GM19455 (cell line): ENCODE measurements at regions not wholly inside any gene's neighbourhood (a gene's known extent, or its start where the extent isn't known, plus 50 kb on each side); places are given as distances from the start of the nearest gene placed in this dataset.
"Not testable (repeated sequence)": the region's sequence is repeated elsewhere in the genome, so short reads cannot be mapped to it uniquely, and the experiment has no call there.

ENCODE experiments used
- ATAC-seq: cut with Tn5 transposase; IDR thresholded peaks from one replicate; pipeline ENCODE4 v1.9.1; 2021; ENCODE audit not compliant: unreplicated experiment

DNA sequence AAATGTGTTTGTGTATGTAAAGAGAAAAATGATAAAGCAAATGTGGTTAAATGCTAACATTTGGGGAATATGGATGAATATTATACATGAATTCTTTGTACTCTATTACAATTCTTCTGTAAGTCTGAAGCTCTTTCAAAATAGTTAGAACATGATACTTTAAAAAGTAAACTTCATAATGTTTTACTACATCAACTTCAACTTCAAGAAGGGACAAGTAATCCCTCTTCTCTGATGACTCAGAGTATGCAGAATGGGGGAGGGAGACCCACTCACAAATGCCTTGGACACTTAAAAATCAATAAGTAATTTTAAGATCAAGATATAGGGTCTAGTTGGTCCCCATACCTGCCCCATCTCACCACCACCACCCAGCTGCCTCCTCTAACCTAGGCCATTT is 162.4 kb downstream of the ESM1 start:
- ATAC-seq, result no peak

DNA sequence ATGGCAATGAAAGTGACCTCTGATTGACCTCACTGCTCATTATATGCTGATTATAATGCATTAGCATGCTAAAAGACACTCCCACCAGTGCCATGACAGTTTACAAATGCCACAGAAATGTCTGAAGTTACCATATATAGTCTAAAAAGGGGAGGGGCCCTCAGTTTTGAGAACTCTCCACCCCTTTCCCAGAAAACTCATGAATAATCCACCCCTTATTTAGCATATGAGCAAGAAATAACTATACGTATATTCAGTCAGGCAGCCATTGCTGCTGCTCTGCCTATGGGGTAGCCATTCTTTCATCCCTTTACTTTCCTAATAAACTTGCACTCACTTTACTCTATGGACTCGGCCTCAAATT is 163.1 kb downstream of the ESM1 start:
- ATAC-seq, result no peak

DNA sequence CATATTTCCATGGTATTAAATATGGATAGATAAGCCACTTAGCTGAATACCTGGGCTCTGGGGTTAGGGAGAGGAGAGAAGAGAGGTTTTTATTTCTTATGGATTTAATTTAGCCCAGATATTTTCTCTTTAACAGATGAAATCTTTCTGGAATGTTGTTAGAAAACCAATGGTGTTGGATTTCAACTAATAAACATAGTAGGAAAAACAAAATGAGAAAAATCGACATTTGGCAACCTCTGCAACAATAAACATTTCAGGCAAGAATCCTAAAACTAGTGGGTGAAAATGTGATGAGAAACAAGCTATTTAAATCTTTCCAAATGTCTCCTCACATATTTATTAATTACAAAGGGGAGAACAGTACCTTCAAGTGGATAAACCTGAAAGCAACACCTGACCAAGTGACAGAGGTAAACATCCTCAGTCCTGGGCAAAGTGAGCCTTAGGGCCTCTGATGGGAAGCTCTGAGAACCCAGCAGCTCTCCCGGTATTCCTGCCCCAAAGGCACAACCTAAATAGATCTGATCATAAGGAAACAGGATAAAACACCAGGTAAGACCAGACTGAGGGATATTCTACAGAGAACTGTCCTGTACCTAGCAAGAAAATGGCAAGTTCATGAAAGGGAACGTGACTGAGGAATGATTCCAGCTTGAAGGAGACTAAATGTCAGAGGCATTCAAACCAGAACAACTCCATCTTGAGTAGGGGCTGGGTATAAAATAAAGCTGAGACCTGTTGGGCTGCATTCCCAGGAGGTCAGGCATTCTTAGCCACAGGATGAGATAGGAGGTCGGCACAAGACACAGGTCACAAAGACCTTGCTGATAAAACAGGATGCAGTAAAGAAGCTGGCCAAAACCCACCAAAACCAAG is 163.7 kb downstream of the ESM1 start:
- no peak for ATAC-seq

DNA sequence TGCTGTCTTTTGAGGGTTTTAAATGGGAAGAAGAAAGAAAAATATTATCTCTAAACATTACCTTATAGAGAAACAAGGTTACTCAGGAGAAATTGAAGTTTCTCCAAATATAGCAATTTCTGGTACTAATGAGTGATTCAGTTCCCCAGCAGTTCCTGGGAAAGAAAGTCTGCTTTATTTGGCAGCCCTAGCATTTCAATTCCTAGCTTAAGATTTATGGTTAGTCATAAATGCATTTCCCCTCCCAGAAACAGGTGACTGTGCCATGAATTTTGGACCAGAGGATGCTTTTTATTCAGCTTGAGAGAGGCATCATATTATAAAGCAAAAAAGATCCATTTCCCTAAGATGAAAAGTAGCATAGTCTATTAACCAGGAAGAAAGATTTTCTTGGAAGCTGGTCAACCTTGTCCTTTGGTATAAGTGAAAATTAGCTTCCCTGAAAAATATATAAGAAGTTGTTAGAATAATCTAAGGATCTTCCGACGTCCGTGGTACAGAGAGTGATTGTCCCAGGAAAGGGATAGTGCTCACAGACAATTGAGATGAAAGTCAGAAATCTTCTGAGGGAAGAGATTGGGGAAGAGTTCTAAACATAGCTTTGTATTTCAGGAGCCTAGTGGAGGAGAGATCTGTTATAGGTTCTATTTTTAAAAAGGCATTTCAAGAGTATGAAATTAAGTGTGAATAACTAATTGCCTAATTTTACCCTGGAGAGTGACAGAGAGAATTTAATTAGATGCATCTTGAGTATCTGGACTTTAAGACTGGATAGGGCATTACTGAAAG is 164.9 kb downstream of the ESM1 start:
- no peak for ATAC-seq

DNA sequence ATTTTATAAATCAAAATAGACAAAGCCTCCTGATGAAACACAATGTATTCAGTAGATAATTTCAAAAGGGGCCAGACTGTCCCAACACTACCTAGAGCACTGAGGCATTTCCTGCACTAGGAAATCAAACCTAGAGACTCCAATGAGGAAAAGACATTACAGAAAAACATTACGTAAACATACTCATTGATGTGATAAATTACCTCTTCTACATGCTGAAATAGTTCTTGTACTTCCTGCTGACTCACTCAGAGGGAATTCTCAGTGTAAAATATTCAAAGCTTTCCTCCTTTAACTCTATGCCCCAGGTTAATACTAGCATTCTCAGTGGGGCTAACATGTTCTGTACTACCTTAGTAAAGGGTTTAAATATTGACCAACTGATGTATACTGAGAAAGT is 178.0 kb downstream of the ESM1 start:
- no peak for ATAC-seq

DNA sequence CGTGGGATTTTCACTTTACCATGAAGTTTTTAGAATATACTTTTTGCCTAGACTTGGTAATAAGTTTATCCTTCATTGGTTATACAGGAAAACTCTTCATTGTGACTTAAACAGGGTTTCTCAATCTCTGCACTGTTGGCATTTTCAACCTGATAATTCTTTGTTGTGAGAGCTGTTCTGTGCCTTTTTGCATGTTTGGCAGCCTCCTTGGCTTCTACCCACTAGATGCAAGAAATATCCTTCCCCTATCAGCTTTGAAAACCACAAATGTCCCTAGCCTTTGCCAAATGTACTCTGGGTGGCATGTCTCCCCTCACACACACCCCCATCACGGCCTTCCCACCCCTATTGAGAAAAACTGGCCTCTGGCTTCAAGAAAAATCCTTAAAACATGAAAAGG is 180.9 kb downstream of the ESM1 start:
- no peak for ATAC-seq

DNA sequence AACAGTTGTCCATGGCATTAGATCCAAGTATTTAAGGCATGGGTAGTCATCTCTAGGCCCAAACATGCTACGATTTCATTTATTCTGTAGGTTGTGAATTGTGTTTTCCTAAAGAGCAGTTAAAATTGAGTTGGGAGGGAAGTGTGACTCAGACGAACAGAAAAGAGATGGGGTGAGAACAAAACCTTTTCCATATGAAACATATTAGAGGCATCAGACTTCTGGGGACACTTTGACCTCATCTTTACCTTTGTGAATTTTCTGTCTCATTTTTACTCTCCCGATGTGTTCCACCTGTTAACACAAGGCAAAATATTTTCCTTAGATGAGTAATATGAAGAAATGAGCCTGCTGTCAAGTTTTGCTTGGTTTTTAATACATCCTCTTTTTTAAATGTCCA is 181.3 kb downstream of the ESM1 start:
- no peak for ATAC-seq

DNA sequence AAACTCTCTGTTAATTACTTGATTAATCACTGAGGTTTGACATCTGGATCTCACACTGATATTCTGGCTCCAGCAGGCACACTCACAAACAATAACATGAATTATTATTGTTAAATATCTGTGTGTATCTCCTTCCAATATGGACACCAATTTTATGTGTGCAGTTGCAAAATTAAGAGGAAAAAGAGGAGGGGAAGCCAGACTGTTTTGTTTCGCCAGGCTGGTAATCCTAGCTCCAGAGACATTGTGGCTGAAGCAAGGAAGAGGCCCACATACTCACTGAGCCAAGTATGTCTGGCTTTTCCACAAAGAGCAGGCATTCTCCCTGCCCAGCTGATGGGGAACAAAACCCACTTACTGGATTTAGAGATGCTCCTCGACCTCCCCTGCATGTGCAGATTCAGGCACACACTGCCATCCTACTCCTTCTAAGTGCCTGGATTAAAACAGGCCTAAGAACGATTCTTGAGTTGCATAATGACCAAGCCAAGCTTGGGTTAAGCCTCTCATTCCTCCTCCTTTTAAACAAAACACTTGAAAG is 181.9 kb downstream of the ESM1 start:
- ATAC-seq, result no peak

DNA sequence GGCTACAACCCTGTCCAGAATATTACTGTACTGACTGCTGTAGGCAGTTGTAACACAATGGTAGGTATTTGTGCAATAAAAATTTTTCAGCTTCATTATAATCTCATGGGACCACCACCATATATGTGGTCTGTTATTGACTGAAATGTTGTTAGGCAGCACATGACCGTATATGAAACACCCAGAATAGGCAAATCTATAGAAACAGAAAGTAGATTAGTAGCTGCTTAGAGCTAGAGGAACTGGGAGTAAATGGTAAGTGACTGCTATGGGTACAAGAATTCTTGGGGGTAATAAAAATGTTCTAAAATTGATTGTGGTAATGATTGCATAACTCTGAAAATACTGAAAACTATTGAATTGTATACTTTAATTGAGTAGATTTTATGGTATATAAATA is 185.7 kb downstream of the ESM1 start:
- no peak for ATAC-seq

DNA sequence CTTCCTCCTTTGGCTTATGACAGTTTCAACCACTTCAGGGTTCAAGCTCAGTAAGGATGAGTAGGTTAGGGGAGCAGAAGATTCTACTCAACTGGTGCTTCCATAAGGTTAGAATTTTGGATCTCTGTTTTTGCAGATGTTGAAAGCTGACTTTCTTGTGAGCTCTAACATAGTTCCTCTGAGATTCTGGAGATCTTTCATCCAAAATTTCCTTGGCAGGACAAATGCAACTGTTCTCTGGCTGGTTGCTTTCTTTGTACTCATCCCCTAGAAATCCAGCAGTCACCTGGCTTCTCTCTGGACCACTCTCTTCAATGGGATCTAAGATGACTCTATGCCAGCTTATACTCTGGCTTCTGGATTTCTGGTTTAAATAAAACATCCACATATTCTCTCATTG is 189.6 kb downstream of the ESM1 start:
- ATAC-seq, result no peak

DNA sequence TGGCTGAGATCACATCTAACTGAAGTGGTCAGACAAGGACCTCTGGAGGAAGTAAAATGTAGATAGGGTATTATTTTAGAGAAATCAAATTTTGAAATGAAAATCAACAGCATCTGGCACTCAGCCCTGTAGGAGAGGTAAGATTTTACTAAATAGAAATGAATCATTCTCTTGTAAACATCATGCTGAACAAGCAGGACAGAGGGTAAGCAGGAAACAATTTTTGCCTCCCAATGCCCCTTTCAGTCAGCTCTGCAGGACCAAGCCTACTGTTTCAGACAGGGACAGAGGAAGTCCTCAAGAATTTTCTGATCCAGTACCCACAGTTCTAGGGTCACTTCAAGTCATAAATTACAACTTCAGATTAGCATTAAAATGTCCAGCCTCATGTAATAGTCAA is 190.1 kb downstream of the ESM1 start:
- ATAC-seq, result no peak

DNA sequence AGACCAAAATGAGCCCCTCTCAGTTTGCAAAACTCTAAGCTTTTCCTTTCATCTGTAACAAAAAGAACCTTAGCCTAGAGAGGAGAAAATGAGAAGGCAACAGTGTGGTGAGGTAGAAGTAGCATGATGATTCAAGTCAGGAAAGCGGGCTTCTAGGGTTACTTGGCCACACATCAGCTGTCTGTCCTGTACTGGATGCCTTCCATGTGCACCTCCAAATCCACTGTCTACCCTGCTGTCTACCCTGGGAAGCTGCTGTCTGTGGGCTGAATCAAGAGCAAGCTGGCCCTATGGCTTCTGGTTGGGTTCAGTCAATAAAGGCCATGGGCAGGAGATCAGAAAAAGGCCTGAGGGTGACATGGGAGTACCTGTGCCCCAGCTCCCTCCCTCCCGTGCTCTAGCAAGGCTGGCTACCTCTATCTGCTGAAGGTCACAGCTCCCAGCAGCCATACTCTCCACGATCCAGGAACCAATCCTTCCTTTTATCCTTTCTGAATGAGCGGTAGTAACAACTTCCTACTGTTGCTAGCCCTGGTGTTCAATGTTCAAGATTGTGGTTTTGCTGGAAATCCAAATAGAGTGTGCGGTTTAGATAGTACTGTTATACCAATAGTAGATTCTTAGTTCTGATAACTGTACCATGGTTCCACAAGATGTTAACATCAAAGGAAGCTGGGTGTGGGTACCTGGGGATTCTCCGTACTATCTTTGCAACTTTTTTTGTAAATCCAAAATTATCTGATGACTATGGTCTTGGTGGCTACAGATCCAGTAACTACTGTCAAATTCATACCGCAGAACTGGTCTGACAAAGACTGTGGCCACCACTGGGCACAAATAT is 191.0 kb downstream of the ESM1 start:
- ATAC-seq, result no peak

DNA sequence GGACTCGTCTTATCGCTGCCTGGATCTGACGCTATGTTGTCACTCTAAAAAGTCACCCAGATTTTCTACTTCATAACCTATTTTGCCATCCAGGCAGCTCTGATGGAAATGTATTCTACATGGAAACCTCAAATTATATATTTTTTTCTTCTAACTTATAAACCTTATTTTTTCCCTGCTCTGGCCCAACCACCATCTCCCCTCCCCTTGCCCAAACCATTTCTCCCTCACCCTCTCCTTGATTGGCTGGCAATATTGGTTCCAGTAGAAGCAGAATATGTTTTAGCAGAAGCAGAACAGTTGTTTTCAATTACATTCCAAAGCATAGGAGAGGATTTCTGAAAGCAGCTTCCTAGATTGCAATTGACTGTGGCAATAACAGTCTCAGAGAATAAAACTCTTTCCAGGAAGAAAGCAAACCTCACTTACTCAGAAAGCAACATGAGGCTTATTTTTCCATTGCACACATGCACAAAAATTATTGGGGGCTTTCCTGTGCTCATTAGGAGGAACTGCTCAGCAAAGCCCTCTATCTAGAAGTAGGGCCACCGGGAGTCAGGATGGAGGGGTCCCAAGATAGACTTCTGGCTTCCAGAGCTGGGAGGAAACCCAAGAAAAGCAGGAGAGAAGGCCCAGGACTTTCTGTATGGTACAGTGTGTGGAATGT is 191.8 kb downstream of the ESM1 start:
- no peak for ATAC-seq

DNA sequence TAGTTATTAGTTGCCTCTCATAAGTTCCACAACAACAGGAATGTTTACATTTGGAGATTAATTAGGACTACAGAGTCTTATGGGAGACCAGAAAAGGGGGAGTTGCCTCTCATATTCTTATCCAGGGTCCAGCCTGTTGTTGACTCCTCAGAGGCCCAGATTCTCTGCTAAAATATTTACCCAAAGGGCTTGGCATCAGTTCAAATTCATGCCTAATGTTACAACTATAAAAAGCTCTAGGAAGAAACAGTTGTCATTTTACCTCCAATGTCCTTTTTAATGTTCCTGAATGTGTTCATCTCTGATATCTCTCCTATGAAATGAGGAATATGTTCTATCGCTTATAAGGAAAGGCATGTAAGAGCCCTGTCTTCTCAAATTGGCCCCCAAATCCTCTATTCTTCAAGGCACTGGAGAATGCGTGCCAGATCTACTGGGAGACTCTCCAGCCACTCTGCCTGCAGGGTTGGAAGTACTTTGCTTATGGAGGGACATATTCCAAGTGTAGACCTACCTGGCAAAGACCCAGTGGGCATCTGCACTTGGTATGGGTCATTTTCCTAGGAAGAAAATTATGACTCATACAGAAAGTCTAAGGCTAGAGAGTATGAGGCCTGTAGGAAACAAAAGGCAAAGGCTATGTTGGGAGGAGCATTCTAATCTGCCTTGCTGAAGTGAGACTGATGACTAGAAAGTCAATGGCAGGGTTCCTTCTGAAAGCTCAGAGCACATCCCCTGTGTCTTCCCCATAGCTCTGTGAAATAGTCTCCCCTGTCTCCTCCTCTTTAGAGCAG is 192.6 kb downstream of the ESM1 start:
- ATAC-seq, result no peak

DNA sequence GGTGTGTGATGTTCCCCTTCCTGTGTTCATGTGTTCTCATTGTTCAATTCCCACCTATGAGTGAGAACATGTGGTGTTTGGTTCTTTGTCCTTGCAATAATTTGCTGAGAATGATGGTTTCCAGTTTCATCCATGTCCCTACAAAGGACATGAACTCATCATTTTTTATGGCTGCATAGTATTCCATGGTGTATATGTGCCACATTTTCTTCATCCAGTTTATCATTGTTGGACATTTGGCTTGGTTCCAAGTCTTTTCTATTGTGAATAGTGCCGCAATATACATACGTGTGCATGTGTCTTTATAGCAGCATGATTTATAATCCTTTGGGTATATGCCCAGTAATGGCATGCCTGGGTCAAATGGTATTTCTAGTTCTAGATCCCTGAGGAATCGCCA is 197.5 kb downstream of the ESM1 start:
- not testable (repeated sequence) for ATAC-seq

DNA sequence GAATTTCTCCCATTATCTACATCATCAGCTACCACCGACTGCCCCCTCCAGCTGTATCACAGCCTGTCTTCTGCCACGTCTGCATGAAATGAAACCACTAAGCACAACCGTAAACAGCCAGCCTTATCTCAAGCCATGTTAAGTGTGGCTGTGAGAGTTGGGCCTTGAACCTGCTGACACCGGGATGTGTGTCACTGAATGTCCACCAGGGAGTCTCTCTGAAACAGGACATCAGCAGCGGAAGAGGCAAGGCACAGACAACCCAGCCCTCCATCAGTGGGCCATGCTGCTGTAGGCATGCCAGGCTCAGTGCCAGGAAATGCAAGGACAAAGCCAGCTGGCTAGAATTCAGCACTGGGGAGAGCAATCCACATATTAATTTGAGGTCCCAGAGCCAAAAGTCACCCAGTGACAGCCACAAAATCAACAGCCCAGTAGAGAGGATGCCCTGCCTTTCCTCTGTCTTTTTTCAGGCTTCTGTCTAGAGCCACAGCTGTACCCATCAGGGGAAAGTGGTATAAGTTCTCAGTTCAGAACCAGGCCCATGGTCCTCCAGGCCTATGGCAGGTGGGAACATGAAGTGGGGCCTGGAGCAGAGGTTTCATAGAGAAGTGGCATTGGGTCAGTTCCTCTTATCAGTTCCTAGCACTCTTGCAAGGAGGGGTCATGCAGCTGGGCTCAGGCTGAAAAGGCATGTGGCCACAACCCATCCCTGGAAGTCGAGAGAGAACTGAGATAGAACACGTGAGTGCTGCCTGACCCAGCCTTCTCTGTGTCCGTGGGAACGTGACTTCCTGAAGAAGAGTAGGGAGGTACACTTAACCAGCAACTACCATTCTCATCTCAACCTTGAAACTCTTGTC is 199.4 kb downstream of the ESM1 start:
- peak; percentile 69 for ATAC-seq

DNA sequence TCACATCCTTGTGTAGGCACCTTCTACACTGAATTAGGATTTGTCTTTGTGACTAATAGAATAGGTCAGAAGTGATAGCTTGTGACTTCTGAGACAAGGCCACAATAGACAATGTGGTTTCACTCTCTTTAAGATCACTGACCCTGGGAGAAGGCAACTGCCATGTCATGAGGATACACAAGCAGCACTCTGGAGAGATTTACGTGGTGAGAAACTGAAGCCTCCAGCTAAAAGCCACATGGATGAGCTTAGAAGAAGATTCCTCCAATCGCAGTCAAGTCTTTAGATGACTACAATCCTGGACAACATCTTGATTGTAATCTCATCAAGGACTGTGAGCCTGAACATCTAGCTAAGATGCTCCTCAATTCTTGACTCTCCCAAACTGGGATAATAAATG is 206.6 kb downstream of the ESM1 start:
- no peak for ATAC-seq

DNA sequence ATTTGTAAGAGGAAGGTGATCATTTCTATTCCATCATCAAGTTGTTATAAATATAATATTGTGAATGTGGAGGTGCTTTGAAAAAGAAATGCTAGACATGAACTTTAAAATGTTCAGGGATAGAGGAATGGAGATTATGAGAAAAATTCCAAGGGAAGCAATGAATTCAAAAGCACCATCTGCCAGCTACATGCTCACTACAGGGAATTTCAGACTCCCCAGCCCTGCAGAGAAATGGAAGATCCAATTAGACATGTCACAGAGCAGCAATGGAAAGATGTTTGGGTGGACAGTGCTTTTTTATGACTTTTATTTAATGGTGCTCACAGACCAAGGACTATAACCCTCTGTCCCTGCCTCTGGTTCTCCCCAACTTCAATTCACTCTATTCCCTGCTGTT is 209.7 kb downstream of the ESM1 start:
- no peak for ATAC-seq
